ENCODE measurements at regions not wholly inside any gene's neighbourhood (a gene's known extent, or its start where the extent isn't known, plus 50 kb on each side); places are given as distances from the start of the nearest gene placed in this dataset.

DNA sequence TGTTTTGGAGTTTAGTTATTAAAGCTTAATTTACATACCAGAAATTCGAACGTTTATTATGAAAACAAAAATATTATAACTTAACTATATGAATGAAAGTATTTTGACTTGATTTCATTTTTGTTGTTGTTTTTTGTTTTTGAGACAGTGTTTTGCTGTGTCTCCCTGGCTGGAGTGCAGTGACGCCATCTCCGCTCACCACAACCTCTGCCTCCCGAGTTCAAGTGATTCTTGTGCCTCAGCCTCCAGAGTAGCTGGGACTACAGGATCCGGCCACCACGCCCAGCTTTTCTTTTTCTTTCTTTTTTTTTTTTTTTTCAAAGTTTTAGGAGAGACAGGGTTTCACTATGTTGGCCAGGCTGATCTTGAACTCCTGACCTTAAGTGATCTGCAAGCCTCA, 392.6 kb downstream of the PCDH17 start:
- DNase-seq (ENCODE audit: insufficient read length, low spot score) (no peak), FAIRE-seq (no peak)
- TF ChIP-seq, protein P1, sequence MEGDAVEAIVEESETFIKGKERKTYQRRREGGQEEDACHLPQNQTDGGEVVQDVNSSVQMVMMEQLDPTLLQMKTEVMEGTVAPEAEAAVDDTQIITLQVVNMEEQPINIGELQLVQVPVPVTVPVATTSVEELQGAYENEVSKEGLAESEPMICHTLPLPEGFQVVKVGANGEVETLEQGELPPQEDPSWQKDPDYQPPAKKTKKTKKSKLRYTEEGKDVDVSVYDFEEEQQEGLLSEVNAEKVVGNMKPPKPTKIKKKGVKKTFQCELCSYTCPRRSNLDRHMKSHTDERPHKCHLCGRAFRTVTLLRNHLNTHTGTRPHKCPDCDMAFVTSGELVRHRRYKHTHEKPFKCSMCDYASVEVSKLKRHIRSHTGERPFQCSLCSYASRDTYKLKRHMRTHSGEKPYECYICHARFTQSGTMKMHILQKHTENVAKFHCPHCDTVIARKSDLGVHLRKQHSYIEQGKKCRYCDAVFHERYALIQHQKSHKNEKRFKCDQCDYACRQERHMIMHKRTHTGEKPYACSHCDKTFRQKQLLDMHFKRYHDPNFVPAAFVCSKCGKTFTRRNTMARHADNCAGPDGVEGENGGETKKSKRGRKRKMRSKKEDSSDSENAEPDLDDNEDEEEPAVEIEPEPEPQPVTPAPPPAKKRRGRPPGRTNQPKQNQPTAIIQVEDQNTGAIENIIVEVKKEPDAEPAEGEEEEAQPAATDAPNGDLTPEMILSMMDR (IDR thresholded peaks at IDR 0.05; ENCODE audit: insufficient read depth, missing control alignments): no peak

DNA sequence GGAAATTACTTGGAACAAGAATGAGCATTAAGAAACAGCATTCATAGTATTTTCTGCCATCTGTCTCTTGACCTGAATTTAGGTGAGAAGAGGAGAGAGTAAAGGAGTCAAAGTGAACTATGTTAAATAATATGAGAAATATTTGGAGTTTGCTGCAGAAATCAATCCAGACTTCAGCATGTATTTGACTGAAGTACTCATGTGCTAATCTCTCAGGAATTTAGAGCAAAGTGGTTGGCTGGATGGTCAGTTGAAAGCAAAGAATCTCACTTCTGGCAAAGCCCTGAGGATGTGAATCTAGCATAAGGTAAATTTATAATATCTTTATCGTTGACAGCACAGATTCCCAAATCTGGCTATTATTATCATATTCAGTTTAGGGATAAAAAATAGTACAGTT, 394.3 kb downstream of the PCDH17 start:
- TF ChIP-seq, protein P1 (IDR thresholded peaks at IDR 0.05; ENCODE audit: insufficient read depth, missing control alignments): no peak
- DNase-seq (ENCODE audit: insufficient read length, low spot score): no peak
- FAIRE-seq: no peak

DNA sequence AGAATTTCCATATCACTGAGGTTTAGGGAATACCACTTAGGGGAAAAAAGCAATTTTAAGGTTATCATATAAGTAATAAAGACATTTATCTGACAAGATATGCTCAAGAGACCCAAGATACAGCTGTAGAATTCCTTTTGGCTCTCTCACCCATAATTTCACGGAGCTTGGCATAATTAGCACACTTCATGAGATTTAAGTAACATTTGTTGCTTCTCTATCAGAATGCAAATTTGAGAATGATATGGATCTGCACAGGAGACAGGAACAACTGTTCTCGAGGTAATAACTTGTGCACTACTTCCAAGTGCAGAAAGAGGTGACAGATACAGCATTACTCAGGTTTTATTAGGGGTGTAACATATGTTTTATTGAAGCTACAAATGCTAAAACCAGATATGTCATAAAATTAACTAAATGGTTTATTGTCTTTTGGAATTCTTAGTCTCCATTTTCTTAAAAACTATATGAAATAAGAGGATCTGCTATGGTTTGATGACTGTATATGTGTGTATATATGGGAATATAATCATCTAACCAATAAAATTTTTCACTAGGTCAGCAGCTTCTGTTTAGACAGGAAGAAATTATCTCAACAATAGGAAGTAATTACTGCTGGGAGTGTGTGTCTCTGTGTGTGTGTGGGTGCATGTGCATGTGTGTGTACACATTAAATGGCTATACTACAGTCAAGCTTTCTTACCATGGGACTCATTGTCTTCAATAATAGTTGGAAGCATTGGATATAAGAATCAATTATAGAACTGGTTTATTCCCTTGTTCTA, 401.3 kb downstream of the PCDH17 start:
- TF ChIP-seq, protein P1 (IDR thresholded peaks at IDR 0.05; ENCODE audit: insufficient read depth, missing control alignments): no peak
- no peak for FAIRE-seq

DNA sequence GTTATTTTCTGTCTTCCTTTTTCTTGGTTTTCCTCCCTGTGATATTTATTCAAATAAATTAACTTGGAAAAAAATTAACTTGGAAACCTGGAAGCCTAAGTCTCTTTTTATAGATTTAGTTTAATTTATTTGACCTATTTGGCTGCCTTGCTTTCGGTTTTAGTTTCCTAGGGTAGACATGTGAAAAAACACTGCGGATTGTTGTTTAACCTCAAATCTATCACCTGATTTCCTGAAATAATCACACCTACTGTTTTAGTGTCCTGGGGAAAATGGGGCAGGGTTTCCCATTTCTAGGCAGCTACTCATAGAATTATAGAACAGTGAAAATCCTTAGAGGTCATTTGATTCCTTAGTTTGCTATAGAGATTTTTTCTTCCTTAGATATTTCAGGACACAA, 412.4 kb downstream of the PCDH17 start:
- TF ChIP-seq, protein P1 (IDR thresholded peaks at IDR 0.05; ENCODE audit: insufficient read depth, missing control alignments): no peak
- no peak for DNase-seq (ENCODE audit: insufficient read length, low spot score)
- no peak for FAIRE-seq

More for the DNA sequence above, 401.3 kb downstream of the PCDH17 start:
- DNase-seq (ENCODE audit: insufficient read length, low spot score): no peak

DNA sequence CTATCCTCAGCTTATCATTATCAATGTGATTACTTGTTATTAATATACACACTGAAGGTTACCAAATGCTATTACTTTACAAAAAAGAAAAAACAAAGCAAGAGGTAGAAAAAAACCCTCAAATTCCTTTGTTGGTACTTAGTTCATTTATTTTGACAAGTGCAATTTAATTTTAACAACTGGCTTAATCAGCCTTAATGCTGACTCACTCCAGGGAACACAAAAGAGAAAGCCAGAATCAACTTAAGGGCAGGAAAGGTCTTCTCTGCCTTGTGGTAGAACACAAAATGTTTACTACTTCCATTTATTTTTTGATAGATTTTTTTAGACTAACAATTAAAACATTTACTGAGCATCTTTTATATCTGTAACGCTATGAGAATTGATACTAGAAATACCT, 417.1 kb downstream of the PCDH17 start:
- TF ChIP-seq, protein P1 (IDR thresholded peaks at IDR 0.05; ENCODE audit: insufficient read depth, missing control alignments): no peak
- DNase-seq (ENCODE audit: insufficient read length, low spot score) (no peak), FAIRE-seq (no peak)

DNA sequence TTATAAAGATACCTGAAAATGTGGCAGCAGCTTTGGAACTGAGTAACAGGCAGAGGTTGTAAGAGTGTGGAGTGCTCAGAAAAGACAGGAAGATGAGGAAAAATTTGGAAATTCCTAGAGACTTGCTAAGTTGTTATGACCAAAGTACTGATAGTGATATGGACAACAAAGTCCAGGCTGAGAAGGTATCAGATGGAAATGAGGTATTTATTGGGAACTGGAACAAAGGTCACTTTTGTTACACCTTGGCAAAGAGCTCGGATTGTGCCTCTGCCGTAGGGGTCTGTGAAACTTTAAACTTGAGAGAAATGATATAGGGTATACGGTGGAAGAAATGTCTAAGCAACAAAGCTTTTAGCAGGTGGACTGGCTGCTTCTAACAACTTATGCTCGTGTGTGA, 419.9 kb downstream of the PCDH17 start:
- FAIRE-seq (no peak), DNase-seq (ENCODE audit: insufficient read length, low spot score) (no peak)
- TF ChIP-seq, protein P1 (IDR thresholded peaks at IDR 0.05; ENCODE audit: insufficient read depth, missing control alignments): no peak

DNA sequence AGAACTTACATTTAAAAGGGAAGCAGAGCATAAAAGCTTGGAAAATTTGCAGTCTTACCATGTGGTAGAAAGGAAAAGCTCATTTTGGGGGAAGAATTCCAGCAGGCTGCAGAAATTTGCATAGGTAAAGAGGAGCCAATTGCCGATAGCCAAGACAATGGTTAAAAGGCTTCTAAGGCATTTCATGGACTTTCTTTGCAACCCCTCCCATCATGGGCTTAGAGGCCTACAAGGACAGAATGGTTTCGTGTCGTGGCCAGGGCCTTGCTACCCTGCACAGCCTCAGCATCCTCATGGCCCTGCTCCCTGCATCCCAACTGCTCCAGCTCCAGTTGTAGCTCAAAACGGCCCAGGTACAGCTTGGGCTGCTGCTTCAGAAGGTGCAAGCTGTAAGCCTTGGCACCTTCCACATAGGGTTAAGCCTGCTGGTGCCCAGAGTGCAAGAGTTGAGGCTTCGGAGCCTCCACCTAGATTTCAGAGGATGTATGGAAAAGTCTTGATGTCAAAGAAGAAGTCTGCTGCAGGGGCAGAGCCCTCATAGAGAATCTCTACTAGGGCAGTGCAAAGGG, 420.3 kb downstream of the PCDH17 start:
- TF ChIP-seq, protein P1 (IDR thresholded peaks at IDR 0.05; ENCODE audit: insufficient read depth, missing control alignments): no peak
- FAIRE-seq (no peak), DNase-seq (ENCODE audit: insufficient read length, low spot score) (no peak)
